HCT116 (cell line): ENCODE measurements at regions not wholly inside any gene's neighbourhood (a gene's known extent, or its start where the extent isn't known, plus 50 kb on each side); places are given as distances from the start of the nearest gene placed in this dataset.

ENCODE experiments used
- ATAC-seq: fragments of 200-7000 bp; cut with Tn5 transposase; 2 replicates; pipeline ENCODE4 v1.9.1; 2020; ENCODE audit warnings: mild to moderate bottlenecking, moderate library complexity
- BruUV-seq: library from RNA; stranded (reverse); fragments of 400-500 nt; replicated peaks from 2 replicates; lab custom pipeline; 2021; lab: Mats Ljungman, UMichigan
- CTCF ChIA-PET: fragments of 300-600 bp; sonication (Branson Sonifier 250); formaldehyde crosslinking; loops from one replicate; lab custom pipeline; 2021; ENCODE audit warnings: antibody characterized with exemption; lab: Charles Lee
- POLR2A ChIA-PET: fragments of 300-600, 350-600 bp; sonication (Branson Sonifier 250); formaldehyde crosslinking; loops from one replicate; lab custom pipeline; 2021; ENCODE audit warnings: antibody characterized with exemption; lab: Charles Lee
- RAD21 ChIA-PET, 2 experiments: fragments of 300-600 bp; sonication (Branson Sonifier 250); formaldehyde crosslinking; loops; one replicate each; lab custom pipeline; 2023; ENCODE audit warnings: low total read pairs in 2 of 2; ENCODE audit not compliant: uncharacterized antibody in 2 of 2, unreplicated experiment in 2 of 2, low non-redundant PET in 1 of 2; lab: Charles Lee
- DNase-seq: peaks from one replicate; pipeline ENCODE4 v3.0.0-alpha.2; 2010; ENCODE audit warnings: low read depth, low spot score
- H2AFZ ChIP-seq: fragments of 200-600 bp; shearing (Covaris generic), sonication (generic); 2 replicates; pipeline ENCODE4 v1.6.1; 2017; ENCODE audit warnings: low read depth, mixed run types, mixed read lengths, antibody characterized with exemption, low read length; ENCODE audit not compliant: poor library complexity, severe bottlenecking
- H3K27ac ChIP-seq: 2 replicates; pipeline ENCODE4 v1.5.1; 2012; ENCODE audit warnings: low read depth, low read length
- H3K27me3 ChIP-seq: fragments of 200-600 bp; sonication (generic); 2 replicates; pipeline ENCODE4 v1.6.1; 2016; ENCODE audit warnings: mixed run types, low read length, mixed read lengths; ENCODE audit not compliant: insufficient read depth
- H3K36me3 ChIP-seq, 2 experiments: fragments of 200-500 bp in 1 of 2; fragments of 200-600 bp in 1 of 2; sonication (Bioruptor generic) in 1 of 2; sonication (generic) in 1 of 2; 2 replicates each; pipeline versions ENCODE4 v1.5.1 to v1.6.1; 2014 to 2016; ENCODE audit warnings: low read length in 2 of 2, inconsistent platforms in 1 of 2, mixed read lengths in 1 of 2, mixed run types in 1 of 2; ENCODE audit not compliant: insufficient read depth in 2 of 2, control insufficient read depth in 1 of 2
- H3K4me1 ChIP-seq, 2 experiments: fragments of 200-600 bp in 1 of 2; sonication (generic) in 1 of 2; 2 replicates each; pipeline versions ENCODE4 v1.5.1 to v1.6.1; 2012 to 2017; ENCODE audit warnings: low read length in 2 of 2, inconsistent platforms in 1 of 2, mild to moderate bottlenecking in 1 of 2, mixed read lengths in 1 of 2, mixed run types in 1 of 2, moderate library complexity in 1 of 2; ENCODE audit not compliant: insufficient read depth in 2 of 2, control insufficient read depth in 1 of 2
- H3K4me2 ChIP-seq: fragments of 200-600 bp; sonication (generic); 2 replicates; pipeline ENCODE4 v1.6.1; 2017; ENCODE audit warnings: mixed run types, low read length, mixed read lengths
- H3K4me3 ChIP-seq, 2 experiments: fragments of 200-600 bp in 1 of 2; sonication (generic) in 1 of 2; replicated peaks in 1 of 2; 2 replicates each; pipeline ENCODE4 v1.5.1; 2011 to 2016; ENCODE audit warnings: low read length in 2 of 2, control low read depth in 1 of 2, low read depth in 1 of 2, mild to moderate bottlenecking in 1 of 2, mixed read lengths in 1 of 2, mixed run types in 1 of 2
- H3K79me2 ChIP-seq: fragments of 200-600 bp; sonication (generic); 2 replicates; pipeline ENCODE4 v1.6.1; 2017; ENCODE audit warnings: mild to moderate bottlenecking, mixed run types, low read length, moderate library complexity, mixed read lengths; ENCODE audit not compliant: insufficient read depth
- H3K9ac ChIP-seq: fragments of 200-600 bp; sonication (generic); 2 replicates; pipeline ENCODE4 v1.6.1; 2016; ENCODE audit warnings: low read length, mixed read lengths
- H3K9me2 ChIP-seq: fragments of 200-600 bp; sonication (generic), shearing (Covaris generic); 2 replicates; pipeline ENCODE4 v1.6.1; 2017; ENCODE audit warnings: mixed run types, mild to moderate bottlenecking, moderate library complexity; ENCODE audit not compliant: insufficient read depth
- H3K9me3 ChIP-seq, 2 experiments: fragments of 200-500 bp in 1 of 2; fragments of 200-600 bp in 1 of 2; sonication (Bioruptor generic) in 1 of 2; sonication (generic) in 1 of 2; 2 replicates each; pipeline ENCODE4 v1.6.1; 2014 to 2017; ENCODE audit warnings: low read length in 2 of 2, mixed read lengths in 2 of 2, inconsistent platforms in 1 of 2, low read depth in 1 of 2, mild to moderate bottlenecking in 1 of 2, mixed run types in 1 of 2, moderate library complexity in 1 of 2; ENCODE audit not compliant: control insufficient read depth in 1 of 2, insufficient read depth in 1 of 2
- H4K20me1 ChIP-seq: fragments of 200-600 bp; sonication (generic), shearing (Covaris generic); 2 replicates; pipeline ENCODE4 v1.6.1; 2017; ENCODE audit warnings: mixed run types, mild to moderate bottlenecking, moderate library complexity; ENCODE audit not compliant: insufficient read depth
- ATF3 ChIP-seq: IDR thresholded peaks from 2 replicates; pipeline ENCODE4 v1.6.1; 2012
- CEBPB ChIP-seq: IDR thresholded peaks from 2 replicates; pipeline ENCODE4 v1.6.1; 2012; ENCODE audit warnings: low read depth
- CTCF ChIP-seq, 3 experiments: fragments of 200-600 bp in 1 of 3; sonication (generic) in 1 of 3; IDR thresholded peaks in 2 of 3; conservative IDR thresholded peaks in 1 of 3; 2 replicates each; pipeline ENCODE4 v1.5.1; 2012 to 2017; ENCODE audit warnings: low read depth in 2 of 3, low read length in 2 of 3, antibody characterized with exemption in 1 of 3, borderline replicate concordance in 1 of 3, control low read depth in 1 of 3, mild to moderate bottlenecking in 1 of 3, mixed read lengths in 1 of 3, mixed run types in 1 of 3, moderate library complexity in 1 of 3; ENCODE audit not compliant: insufficient read depth in 1 of 3
- EGR1 ChIP-seq: IDR thresholded peaks from 2 replicates; pipeline ENCODE4 v1.6.1; 2012; ENCODE audit warnings: low read depth
- EZH2 ChIP-seq: fragments of 200-600 bp; sonication (generic); IDR thresholded peaks from 2 replicates; pipeline ENCODE4 v1.6.1; 2017; ENCODE audit warnings: antibody characterized with exemption, mixed run types
- EZH2phosphoT487 ChIP-seq: fragments of 200-600 bp; IDR thresholded peaks from 2 replicates; pipeline ENCODE4 v1.6.1; 2018; ENCODE audit warnings: antibody characterized with exemption, borderline replicate concordance
- FOSL1 ChIP-seq: IDR thresholded peaks from 2 replicates; pipeline ENCODE4 v1.6.1; 2012; ENCODE audit warnings: low read depth
- JUND ChIP-seq: IDR thresholded peaks from 2 replicates; pipeline ENCODE4 v1.6.1; 2012
- MAX ChIP-seq: IDR thresholded peaks from 2 replicates; pipeline ENCODE4 v1.6.1; 2012
- POLR2A ChIP-seq: IDR thresholded peaks from 2 replicates; pipeline ENCODE4 v1.7.0; 2011; ENCODE audit warnings: borderline replicate concordance; ENCODE audit not compliant: insufficient read depth, insufficient read length; ENCODE audit errors: extremely low read depth
- POLR2AphosphoS5 ChIP-seq: IDR thresholded peaks from 2 replicates; pipeline ENCODE4 v1.6.1; 2011; ENCODE audit warnings: mild to moderate bottlenecking, low read depth, low read length, moderate library complexity
- RAD21 ChIP-seq: IDR thresholded peaks from 2 replicates; pipeline ENCODE4 v1.6.1; 2012; ENCODE audit warnings: low read depth, mild to moderate bottlenecking
- REST ChIP-seq: IDR thresholded peaks from 2 replicates; pipeline ENCODE4 v1.6.1; 2012; ENCODE audit warnings: low read depth
- SP1 ChIP-seq: IDR thresholded peaks from 2 replicates; pipeline ENCODE4 v1.6.1; 2012; ENCODE audit warnings: low read depth
- SRF ChIP-seq: IDR thresholded peaks from 2 replicates; pipeline ENCODE4 v1.6.1; 2012; ENCODE audit warnings: low read depth
- TCF7L2 ChIP-seq: IDR thresholded peaks from 2 replicates; pipeline ENCODE4 v1.7.0; 2011; ENCODE audit warnings: borderline replicate concordance, inconsistent platforms; ENCODE audit not compliant: insufficient read depth, insufficient read length; ENCODE audit errors: extremely low read depth
- YY1 ChIP-seq: IDR thresholded peaks from 2 replicates; pipeline ENCODE4 v1.6.1; 2011; ENCODE audit warnings: low read length, low read depth, moderate library complexity, mild to moderate bottlenecking; ENCODE audit not compliant: insufficient replicate concordance; ENCODE audit errors: extremely low read depth
- intact Hi-C: fragments of 100-400 bp; cut with micrococcal nuclease; formaldehyde crosslinking; loops from 2 replicates; pipeline ENCODE4 v1.10.0; 2022

- Histone ChIP-seq H3K4me2 (no peak overlapping the region), H3K27ac (no peak overlapping the region), H3K4me1 (no peaks in the 10 kb centered on the region), H3K9ac (no peak overlapping the region), H3K9me3 (no peaks in the 10 kb centered on the region), H3K4me3 (no peak overlapping the region), H3K9me2 (no peaks in the 10 kb centered on the region), H3K36me3 (no peaks in the 10 kb centered on the region), H2AFZ (no peak overlapping the region), H3K79me2 (no peaks in the 10 kb centered on the region), H4K20me1 (no peaks in the 10 kb centered on the region), H3K27me3 (no peaks in the 10 kb centered on the region)
- ChIA-PET POLR2A (no interaction called here), RAD21 (no interaction called here), CTCF (no interaction called here)
- no peak for TF ChIP-seq CTCF (IDR thresholded peaks at IDR 0.05 in 2 of 3, conservative IDR thresholded peaks at IDR 0.05 in 1 of 3; ENCODE audit: borderline replicate concordance in 1 of 3, insufficient read depth in 1 of 3, low read depth in 2 of 3, low read length in 2 of 3)
- no peak for TF ChIP-seq EZH2
- no peak for TF ChIP-seq REST
- TF ChIP-seq CEBPB = no peak
- TF ChIP-seq RAD21 = no peak
- TF ChIP-seq SRF = no peak
- no peak for TF ChIP-seq FOSL1
- no peak for TF ChIP-seq EGR1
- TF ChIP-seq YY1 = no peak
- TF ChIP-seq EZH2phosphoT487 = no peak
- no peak for TF ChIP-seq MAX
- no peak for TF ChIP-seq JUND
- no peak for TF ChIP-seq TCF7L2
- TF ChIP-seq ATF3 = no peak
- no peak for TF ChIP-seq SP1
- no peak for TF ChIP-seq POLR2AphosphoS5
- no peak for TF ChIP-seq POLR2A
- DNase-seq = no peak
- BruUV-seq = no TSS peak
- no peak for ATAC-seq
- intact Hi-C loops = no loop called here
Measured at GRCh38 chr1:217053676-217054075, 330.4 kb upstream of the ESRRG start.
